Astrocyte (in vitro differentiated cells and primary cell): ENCODE measurements at regions not wholly inside any gene's neighbourhood (a gene's known extent, or its start where the extent isn't known, plus 50 kb on each side); places are given as distances from the start of the nearest gene placed in this dataset.
"Not testable (repeated sequence)": the region's sequence is repeated elsewhere in the genome, so short reads cannot be mapped to it uniquely, and the experiment has no call there.

ENCODE experiments used
- CTCF ChIP-seq: IDR thresholded peaks from 2 replicates; pipeline ENCODE4 v1.5.1; 2011; ENCODE audit warnings: low read depth, mild to moderate bottlenecking, inconsistent platforms, low read length, moderate library complexity; ENCODE audit not compliant: insufficient read depth
- EZH2 ChIP-seq: IDR thresholded peaks from 2 replicates; pipeline ENCODE4 v1.6.1; 2012; ENCODE audit warnings: mild to moderate bottlenecking, low read length, inconsistent platforms; ENCODE audit not compliant: insufficient read depth

- not testable (repeated sequence) for TF ChIP-seq CTCF, EZH2
These were observed 4840.7 kb upstream of the OR11H1 start for GRCh38 chr22:10687256-10687655.
